GM12878 (cell line): ENCODE measurements at regions not wholly inside any gene's neighbourhood (a gene's known extent, or its start where the extent isn't known, plus 50 kb on each side); places are given as distances from the start of the nearest gene placed in this dataset.

Source experiments
- ATAC-seq: fragments of 200-7000 bp; cut with Tn5 transposase; 3 replicates; pipeline ENCODE4 v1.9.1; 2020; ENCODE audit warnings: mild to moderate bottlenecking, moderate library complexity
- BruUV-seq: library from RNA; stranded (reverse); fragments of 400-500 nt; replicated peaks from 2 replicates; lab custom pipeline; 2021; lab: Mats Ljungman, UMichigan
- CTCF ChIA-PET: fragments of 300-600 bp; sonication (Branson Sonifier 250); formaldehyde crosslinking; extraction: SDS; loops from one replicate; lab custom pipeline; 2021; ENCODE audit warnings: inconsistent platforms; lab: Yijun Ruan, JAX
- POLR2A ChIA-PET: fragments of 350-600 bp; formaldehyde crosslinking; extraction: SDS; loops from one replicate; lab custom pipeline; 2021; ENCODE audit warnings: inconsistent platforms; lab: Charles Lee
- RAD21 ChIA-PET: fragments of 300-600 bp; sonication (Branson Sonifier 250); formaldehyde crosslinking; loops from one replicate; lab custom pipeline; 2023; ENCODE audit warnings: antibody characterized with exemption; ENCODE audit not compliant: unreplicated experiment; lab: Charles Lee
- SMC1A ChIA-PET: fragments of 300-600 bp; sonication (Branson Sonifier 250); formaldehyde crosslinking; loops from one replicate; lab custom pipeline; 2023; ENCODE audit not compliant: unreplicated experiment, uncharacterized antibody; lab: Charles Lee
- DNase-seq: peaks from one replicate; pipeline ENCODE4 v3.0.0-alpha.2; 2011; ENCODE audit warnings: low read depth, low spot score
- FAIRE-seq: peaks from 3 replicates; lab custom pipeline; 2011; peaks lifted over from hg19 to GRCh38; lab: Jason Lieb, UNC
- H2AFZ ChIP-seq: 2 replicates; pipeline ENCODE4 v1.6.0; 2011; ENCODE audit warnings: low read depth, low read length, control low read depth; ENCODE audit not compliant: control insufficient read depth
- H3K27ac ChIP-seq: 2 replicates; pipeline ENCODE4 v1.5.1; 2011; ENCODE audit warnings: control low read depth; ENCODE audit not compliant: control insufficient read depth, insufficient read depth
- H3K27me3 ChIP-seq, 2 experiments: replicated peaks in 1 of 2; 2 replicates each; pipeline versions ENCODE4 v1.6.0 to v1.6.1; 2011; ENCODE audit warnings: low read length in 1 of 2; ENCODE audit not compliant: control insufficient read depth in 2 of 2, insufficient read depth in 2 of 2
- H3K36me3 ChIP-seq, 2 experiments: 2 replicates each; pipeline ENCODE4 v1.5.1; 2011; ENCODE audit warnings: low read length in 1 of 2; ENCODE audit not compliant: control insufficient read depth in 2 of 2, insufficient read depth in 2 of 2
- H3K4me1 ChIP-seq: 2 replicates; pipeline ENCODE4 v1.6.1; 2011; ENCODE audit warnings: mild to moderate bottlenecking, low read length, moderate library complexity, mixed read lengths; ENCODE audit not compliant: control insufficient read depth, insufficient read depth
- H3K4me2 ChIP-seq: 2 replicates; pipeline ENCODE4 v1.6.0; 2011; ENCODE audit warnings: control low read depth; ENCODE audit not compliant: control insufficient read depth, insufficient read depth
- H3K4me3 ChIP-seq: fragments of 200-600 bp; sonication (generic); 2 replicates; pipeline ENCODE4 v1.5.1; 2016
- H3K79me2 ChIP-seq: 2 replicates; pipeline ENCODE4 v1.6.0; 2011; ENCODE audit warnings: low read length; ENCODE audit not compliant: control insufficient read depth, insufficient read depth
- H3K9ac ChIP-seq: 2 replicates; pipeline ENCODE4 v1.8.0; 2011; ENCODE audit warnings: low read length, control low read depth, mixed read lengths; ENCODE audit not compliant: control insufficient read depth, insufficient read depth
- H3K9me3 ChIP-seq: replicated peaks from 3 replicates; pipeline ENCODE4 v1.5.1; 2011; ENCODE audit warnings: mild to moderate bottlenecking, low read length; ENCODE audit not compliant: control insufficient read depth, insufficient read depth
- H4K20me1 ChIP-seq: 2 replicates; pipeline ENCODE4 v1.6.0; 2011; ENCODE audit not compliant: control insufficient read depth, insufficient read depth
- BMI1 ChIP-seq: fragments of 450-650 bp; IDR thresholded peaks from 2 replicates; pipeline ENCODE4 v1.6.1; 2016; ENCODE audit warnings: mild to moderate bottlenecking, moderate library complexity, borderline replicate concordance
- BRCA1 ChIP-seq: IDR thresholded peaks from 2 replicates; pipeline ENCODE4 v1.6.1; 2011; ENCODE audit warnings: low read depth, low read length, improper control_type of control experiment
- DPF2 ChIP-seq: fragments of 450-650 bp; IDR thresholded peaks from 2 replicates; pipeline ENCODE4 v1.6.1; 2017; ENCODE audit warnings: mild to moderate bottlenecking
- E2F4 ChIP-seq: IDR thresholded peaks from 2 replicates; pipeline ENCODE4 v1.6.1; 2012; ENCODE audit warnings: low read depth, low read length, improper control_type of control experiment
- FOS ChIP-seq: IDR thresholded peaks from 3 replicates; pipeline ENCODE4 v1.6.1; 2011; ENCODE audit warnings: borderline replicate concordance; ENCODE audit not compliant: insufficient read length; ENCODE audit errors: extremely low read depth
- HDAC6 ChIP-seq: fragments of 200-600 bp; sonication (generic); IDR thresholded peaks from one replicate; pipeline ENCODE4 v1.8.0; 2017; ENCODE audit warnings: antibody characterized with exemption; ENCODE audit not compliant: unreplicated experiment
- IRF3 ChIP-seq: fragments of 450-650 bp; IDR thresholded peaks from 2 replicates; pipeline ENCODE4 v1.6.1; 2014; ENCODE audit warnings: mild to moderate bottlenecking
- KAT2A ChIP-seq: conservative IDR thresholded peaks from 2 replicates; pipeline ENCODE4 v1.6.1; 2011; ENCODE audit warnings: low read depth, low read length; ENCODE audit not compliant: control insufficient read depth
- MXI1 ChIP-seq: fragments of 150-350 bp; IDR thresholded peaks from 2 replicates; pipeline ENCODE4 v1.6.1; 2011; ENCODE audit warnings: low read depth, mild to moderate bottlenecking, inconsistent platforms, low read length, improper control_type of control experiment
- NBN ChIP-seq: fragments of 450-650 bp; IDR thresholded peaks from 2 replicates; pipeline ENCODE4 v1.6.1; 2016
- RBBP5 ChIP-seq: fragments of 200-600 bp; sonication (generic); conservative IDR thresholded peaks from 2 replicates; pipeline ENCODE4 v1.6.1; 2016
- SIX5 ChIP-seq: IDR thresholded peaks from 2 replicates; pipeline ENCODE4 v1.6.1; 2011; ENCODE audit warnings: mild to moderate bottlenecking, low read depth, low read length, moderate library complexity; ENCODE audit not compliant: severe bottlenecking
- TCF7 ChIP-seq: IDR thresholded peaks from 2 replicates; pipeline ENCODE4 v1.6.1; 2014; ENCODE audit warnings: antibody characterized with exemption, borderline replicate concordance
- USF2 ChIP-seq: IDR thresholded peaks from 2 replicates; pipeline ENCODE4 v1.6.1; 2011; ENCODE audit warnings: low read depth, low read length, improper control_type of control experiment, borderline replicate concordance
- YY1 ChIP-seq: IDR thresholded peaks from 2 replicates; pipeline ENCODE4 v1.6.1; 2011; ENCODE audit warnings: low read depth, mild to moderate bottlenecking, low read length
- WGBS: methylation state at CpG from one replicate; pipeline ENCODE4 v1.1.6; 2016; ENCODE audit warnings: low lambda C conversion rate; ENCODE audit not compliant: insufficient replicate concordance, insufficient coverage; ENCODE audit errors: missing lambda C conversion rate; 5-methylcytosine and 5-hydroxymethylcytosine counted together
- in situ Hi-C: fragments of 300-500 bp; cut with MboI; formaldehyde crosslinking; loops from 9 replicates; pipeline ENCODE4 v1.14.3; 2018; ENCODE audit warnings: mixed read lengths
- intact Hi-C: fragments of 100-400 bp; cut with micrococcal nuclease; formaldehyde crosslinking; loops from one replicate; pipeline ENCODE4 v1.14.2; 2022; ENCODE audit not compliant: unreplicated experiment

GRCh38 chr3:157823050-157823449 is 283.2 kb downstream of the SHOX2 start:
- Histone ChIP-seq H3K4me3 (no peak overlapping the region), H3K9me3 (no peaks in the 10 kb centered on the region), H3K27ac (no peak overlapping the region), H3K4me1 (no peaks in the 10 kb centered on the region), H4K20me1 (no peaks in the 10 kb centered on the region), H3K27me3 (no peaks in the 10 kb centered on the region), H3K36me3 (no peaks in the 10 kb centered on the region), H2AFZ (no peak overlapping the region), H3K9ac (no peak overlapping the region), H3K4me2 (no peak overlapping the region), H3K79me2 (no peaks in the 10 kb centered on the region)
- ATAC-seq: no peak
- no TSS peak for BruUV-seq
- SMC1A ChIA-PET: no interaction called here
- whole genome bisulfite sequencing: 0% methylated on average over 1 of the region's 1 CpG
- in situ Hi-C loops: no loop called here
- intact Hi-C loops: no loop called here
- no peak for FAIRE-seq
- TF ChIP-seq TCF7 (no peak), MXI1 (no peak), SIX5 (no peak), BRCA1 (no peak), RBBP5 (no peak), FOS (no peak), YY1 (no peak), KAT2A (no peak), DPF2 (no peak), E2F4 (no peak), IRF3 (no peak), BMI1 (no peak), HDAC6 (no peak), NBN (no peak), USF2 (no peak)
- POLR2A ChIA-PET: no interaction called here
- CTCF ChIA-PET: interaction anchor here (0.6 kb wide), 2 partner anchors 28 to 235 kb away, joined by 3 read pairs; no protein-coding TSS in a partner anchor
- RAD21 ChIA-PET: no interaction called here
- DNase-seq: no peak
